Body of pancreas (tissue), 4 donors: ENCODE measurements at regions not wholly inside any gene's neighbourhood (a gene's known extent, or its start where the extent isn't known, plus 50 kb on each side); places are given as distances from the start of the nearest gene placed in this dataset.

ENCODE experiments used
- POLR2A ChIP-seq, 3 donors: fragments of 450-650 bp; IDR thresholded peaks; one replicate each; pipeline ENCODE4 v1.6.1; 2016; ENCODE audit warnings: antibody characterized with exemption in 3 of 3, mild to moderate bottlenecking in 2 of 3
- TF ChIP-seq, protein P1 (sequence below), 7 experiments: fragments of 450-650 bp in 4 of 7; fragments of 200-600 bp in 3 of 7; sonication (generic) in 3 of 7; IDR thresholded peaks; one replicate each; pipeline ENCODE4 v1.5.1; 2016 to 2019; ENCODE audit warnings: antibody characterized with exemption in 7 of 7

DNA sequence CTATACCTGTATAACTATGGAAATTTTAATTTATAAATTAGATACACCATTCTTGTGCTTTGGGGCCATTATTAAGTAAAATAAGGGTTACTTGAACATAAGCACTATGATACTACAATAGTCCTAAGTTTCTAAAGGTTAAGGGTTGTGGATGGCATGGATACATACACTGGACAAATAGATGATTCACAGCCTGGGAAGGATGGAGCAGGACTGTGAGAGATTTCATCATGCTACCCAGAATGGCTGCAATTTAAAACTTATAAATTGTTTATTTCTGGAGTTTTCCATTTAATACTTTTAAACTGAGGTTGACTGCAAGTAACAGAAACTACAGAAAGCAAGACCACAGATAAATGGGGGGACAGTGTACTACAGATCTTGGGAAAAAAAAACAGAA, 295.8 kb upstream of the ZNF804A start:
- TF ChIP-seq, protein P1, sequence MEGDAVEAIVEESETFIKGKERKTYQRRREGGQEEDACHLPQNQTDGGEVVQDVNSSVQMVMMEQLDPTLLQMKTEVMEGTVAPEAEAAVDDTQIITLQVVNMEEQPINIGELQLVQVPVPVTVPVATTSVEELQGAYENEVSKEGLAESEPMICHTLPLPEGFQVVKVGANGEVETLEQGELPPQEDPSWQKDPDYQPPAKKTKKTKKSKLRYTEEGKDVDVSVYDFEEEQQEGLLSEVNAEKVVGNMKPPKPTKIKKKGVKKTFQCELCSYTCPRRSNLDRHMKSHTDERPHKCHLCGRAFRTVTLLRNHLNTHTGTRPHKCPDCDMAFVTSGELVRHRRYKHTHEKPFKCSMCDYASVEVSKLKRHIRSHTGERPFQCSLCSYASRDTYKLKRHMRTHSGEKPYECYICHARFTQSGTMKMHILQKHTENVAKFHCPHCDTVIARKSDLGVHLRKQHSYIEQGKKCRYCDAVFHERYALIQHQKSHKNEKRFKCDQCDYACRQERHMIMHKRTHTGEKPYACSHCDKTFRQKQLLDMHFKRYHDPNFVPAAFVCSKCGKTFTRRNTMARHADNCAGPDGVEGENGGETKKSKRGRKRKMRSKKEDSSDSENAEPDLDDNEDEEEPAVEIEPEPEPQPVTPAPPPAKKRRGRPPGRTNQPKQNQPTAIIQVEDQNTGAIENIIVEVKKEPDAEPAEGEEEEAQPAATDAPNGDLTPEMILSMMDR (IDR thresholded peaks at IDR 0.05) = no peak
- no peak for TF ChIP-seq POLR2A (IDR thresholded peaks at IDR 0.05)
